MM.1S (cell line): ENCODE measurements at regions not wholly inside any gene's neighbourhood (a gene's known extent, or its start where the extent isn't known, plus 50 kb on each side); places are given as distances from the start of the nearest gene placed in this dataset.

Experiments used
- DNase-seq: peaks from one replicate; pipeline ENCODE4 v3.0.0-alpha.2; 2015
- H2AFZ ChIP-seq: fragments of 300-600 bp; sonication (generic); 2 replicates; pipeline ENCODE4 v1.6.0; 2016; ENCODE audit warnings: antibody characterized with exemption, low read length
- H3F3A ChIP-seq: fragments of 300-600 bp; sonication (generic); 2 replicates; pipeline ENCODE4 v1.6.1; 2016; ENCODE audit warnings: mild to moderate bottlenecking, antibody characterized with exemption, low read length, moderate library complexity, mixed read lengths; ENCODE audit not compliant: insufficient read depth
- H3K27ac ChIP-seq: fragments of 300-600 bp; sonication (generic); 2 replicates; pipeline ENCODE4 v1.5.1; 2016; ENCODE audit warnings: mild to moderate bottlenecking, low read length
- H3K27me3 ChIP-seq: fragments of 300-600 bp; sonication (generic); replicated peaks from 2 replicates; pipeline ENCODE4 v1.6.0; 2016; ENCODE audit warnings: low read length; ENCODE audit not compliant: insufficient read depth
- H3K36me3 ChIP-seq: fragments of 300-600 bp; sonication (generic); replicated peaks from 2 replicates; pipeline ENCODE4 v1.6.1; 2016; ENCODE audit warnings: mild to moderate bottlenecking, low read length, mixed read lengths; ENCODE audit not compliant: insufficient read depth
- H3K4me1 ChIP-seq: fragments of 300-600 bp; sonication (generic); 2 replicates; pipeline ENCODE4 v1.6.1; 2016; ENCODE audit warnings: low read length, mixed read lengths
- H3K4me2 ChIP-seq: fragments of 300-600 bp; sonication (generic); 2 replicates; pipeline ENCODE4 v1.6.0; 2016; ENCODE audit warnings: low read depth, low read length
- H3K4me3 ChIP-seq: fragments of 300-600 bp; sonication (generic); 2 replicates; pipeline ENCODE4 v1.5.1; 2016; ENCODE audit warnings: low read length, mixed read lengths
- H3K79me2 ChIP-seq: fragments of 300-600 bp; sonication (generic); 2 replicates; pipeline ENCODE4 v1.6.1; 2016; ENCODE audit warnings: mixed run types, low read length, mixed read lengths
- H3K9ac ChIP-seq: fragments of 300-600 bp; sonication (generic); 2 replicates; pipeline ENCODE4 v1.6.1; 2016; ENCODE audit warnings: low read length, mixed read lengths
- H3K9me2 ChIP-seq: fragments of 300-600 bp; sonication (generic); replicated peaks from 2 replicates; pipeline ENCODE4 v1.6.1; 2016; ENCODE audit warnings: mild to moderate bottlenecking, low read length, mixed read lengths; ENCODE audit not compliant: insufficient read depth
- H3K9me3 ChIP-seq: fragments of 300-600 bp; sonication (generic); replicated peaks from 2 replicates; pipeline ENCODE4 v1.6.1; 2016; ENCODE audit warnings: mild to moderate bottlenecking, low read length, mixed read lengths; ENCODE audit not compliant: insufficient read depth
- H4K20me1 ChIP-seq: fragments of 300-600 bp; sonication (generic); 2 replicates; pipeline ENCODE4 v1.6.1; 2016; ENCODE audit warnings: mild to moderate bottlenecking, low read length, moderate library complexity, mixed read lengths; ENCODE audit not compliant: insufficient read depth
- CTCF ChIP-seq: fragments of 300-600 bp; sonication (generic); IDR thresholded peaks from 2 replicates; pipeline ENCODE4 v1.5.1; 2016; ENCODE audit warnings: antibody characterized with exemption, low read length, mixed read lengths
- EZH2 ChIP-seq: fragments of 300-600 bp; sonication (generic); optimal IDR thresholded peaks from 2 replicates; pipeline ENCODE3; 2017; ENCODE audit warnings: low read depth, mild to moderate bottlenecking, antibody characterized with exemption, low read length, mixed read lengths
- EZH2phosphoT487 ChIP-seq: fragments of 300-600 bp; sonication (generic); IDR thresholded peaks from 2 replicates; pipeline ENCODE4 v1.6.1; 2018; ENCODE audit warnings: antibody characterized with exemption, low read length

GRCh38 chr4:187937557-187937956, 58.0 kb upstream of the ZFP42 start:
- no peaks in the 10 kb centered on the region for H3K9me2 ChIP-seq
- no peak overlapping the region for H3K27ac ChIP-seq
- DNase-seq, result no peak
- H3F3A ChIP-seq, result no peaks in the 10 kb centered on the region
- no peak overlapping the region for H3K4me3 ChIP-seq
- no peak overlapping the region for H2AFZ ChIP-seq
- no peaks in the 10 kb centered on the region for H3K4me1 ChIP-seq
- no peaks in the 10 kb centered on the region for H4K20me1 ChIP-seq
- TF ChIP-seq CTCF (no peak), EZH2 (no peak), EZH2phosphoT487 (no peak)
- H3K4me2 ChIP-seq, result no peak overlapping the region
- no peaks in the 10 kb centered on the region for H3K79me2 ChIP-seq
- H3K36me3 ChIP-seq, result no peaks in the 10 kb centered on the region
- H3K9ac ChIP-seq, result no peak overlapping the region
- no peaks in the 10 kb centered on the region for H3K9me3 ChIP-seq
- H3K27me3 ChIP-seq, result no peaks in the 10 kb centered on the region

GRCh38 chr4:187940299-187940698, 55.3 kb upstream of the ZFP42 start:
- Histone ChIP-seq H4K20me1 (no peaks in the 10 kb centered on the region), H3K9ac (no peak overlapping the region), H3K4me3 (no peak overlapping the region), H3K4me2 (no peak overlapping the region), H3K79me2 (no peaks in the 10 kb centered on the region), H3K36me3 (no peaks in the 10 kb centered on the region), H3K27ac (no peak overlapping the region), H2AFZ (no peak overlapping the region), H3K4me1 (no peaks in the 10 kb centered on the region), H3K9me3 (no peaks in the 10 kb centered on the region), H3K9me2 (no peaks in the 10 kb centered on the region), H3K27me3 (no peaks in the 10 kb centered on the region), H3F3A (no peaks in the 10 kb centered on the region)
- no peak for DNase-seq
- no peak for TF ChIP-seq EZH2phosphoT487
- no peak for TF ChIP-seq EZH2

- no peak for DNase-seq
- Histone ChIP-seq H2AFZ (no peak overlapping the region), H3K27ac (no peak overlapping the region), H3K9me3 (no peaks in the 10 kb centered on the region), H3K9ac (no peak overlapping the region), H3K36me3 (no peaks in the 10 kb centered on the region), H3K9me2 (no peaks in the 10 kb centered on the region), H3K4me1 (no peaks in the 10 kb centered on the region), H3K4me2 (no peak overlapping the region), H3K79me2 (no peaks in the 10 kb centered on the region), H3K27me3 (no peaks in the 10 kb centered on the region), H4K20me1 (no peaks in the 10 kb centered on the region), H3K4me3 (no peak overlapping the region), H3F3A (no peaks in the 10 kb centered on the region)
- TF ChIP-seq EZH2 (no peak), EZH2phosphoT487 (no peak), CTCF (no peak)
Observed at GRCh38 chr4:187942968-187943367, 52.6 kb upstream of the ZFP42 start.

- Histone ChIP-seq H4K20me1 (no peaks in the 10 kb centered on the region), H3K27ac (no peak overlapping the region), H3K9me3 (no peaks in the 10 kb centered on the region), H3K4me2 (no peak overlapping the region), H3K27me3 (no peaks in the 10 kb centered on the region), H2AFZ (no peak overlapping the region), H3K9ac (no peak overlapping the region), H3K79me2 (no peaks in the 10 kb centered on the region), H3K4me3 (no peak overlapping the region), H3K4me1 (no peaks in the 10 kb centered on the region), H3K36me3 (no peaks in the 10 kb centered on the region), H3F3A (no peaks in the 10 kb centered on the region), H3K9me2 (no peaks in the 10 kb centered on the region)
- TF ChIP-seq EZH2phosphoT487 (no peak), CTCF (no peak), EZH2 (no peak)
- DNase-seq, result no peak
Observed at GRCh38 chr4:187944179-187944578, 51.4 kb upstream of the ZFP42 start.
